K562 (cell line): ENCODE measurements at regions not wholly inside any gene's neighbourhood (a gene's known extent, or its start where the extent isn't known, plus 50 kb on each side); places are given as distances from the start of the nearest gene placed in this dataset.

ENCODE experiments used
- ATAC-seq: fragments of 200-7000 bp; cut with Tn5 transposase; 3 replicates; pipeline ENCODE4 v1.9.1; 2020; ENCODE audit warnings: moderate library complexity
- BruUV-seq: library from RNA; stranded (reverse); fragments of 400-500 nt; replicated peaks from 2 replicates; lab custom pipeline; 2021; lab: Mats Ljungman, UMichigan
- CTCF ChIA-PET: fragments of 300-600 bp; formaldehyde crosslinking; extraction: SDS; loops from one replicate; lab custom pipeline; 2021; ENCODE audit warnings: low intra/inter-chr PET ratio; lab: Yijun Ruan, JAX
- POLR2A ChIA-PET: fragments of 300-600, 350-650 bp; sonication (Branson Sonifier 250); formaldehyde crosslinking; extraction: SDS; loops from one replicate; lab custom pipeline; 2021; ENCODE audit warnings: antibody characterized with exemption, inconsistent platforms; lab: Yijun Ruan, JAX
- DNase-seq, 4 experiments: peaks; one replicate each; pipeline versions ENCODE4 v3.0.0 to v3.0.0-alpha.2; 2011 to 2018; ENCODE audit warnings: low spot score in 3 of 4, mixed read lengths in 3 of 4; ENCODE audit errors: extremely low read depth in 1 of 4
- FAIRE-seq: peaks from 2 replicates; lab custom pipeline; 2011; peaks lifted over from hg19 to GRCh38; lab: Jason Lieb, UNC
- H2AFZ ChIP-seq: 2 replicates; pipeline ENCODE4 v1.6.0; 2011; ENCODE audit warnings: low read depth, low read length, control low read depth, inconsistent platforms
- H3K27ac ChIP-seq: fragments of 200-600 bp; 3 replicates; pipeline ENCODE4 v1.8.0; 2011; ENCODE audit warnings: low read depth, mild to moderate bottlenecking, control low read depth, inconsistent platforms, low read length, moderate library complexity, mixed read lengths; ENCODE audit errors: extremely low read depth
- H3K27me3 ChIP-seq, 2 experiments: fragments of 300-600 bp in 1 of 2; 2 replicates in 1 of 2; 3 replicates in 1 of 2; pipeline versions ENCODE4 v1.6.0 to v1.8.0; 2011; ENCODE audit warnings: inconsistent platforms in 2 of 2, low read length in 2 of 2, mild to moderate bottlenecking in 1 of 2, mixed read lengths in 1 of 2, moderate library complexity in 1 of 2; ENCODE audit not compliant: control insufficient read depth in 2 of 2, insufficient read depth in 2 of 2
- H3K36me3 ChIP-seq: fragments of 300-600 bp; 3 replicates; pipeline ENCODE4 v1.8.0; 2011; ENCODE audit warnings: mild to moderate bottlenecking, low read length, inconsistent platforms; ENCODE audit not compliant: control insufficient read depth, insufficient read depth
- H3K4me1 ChIP-seq, 2 experiments: fragments of 200-600 bp in 1 of 2; replicated peaks in 1 of 2; 2 replicates in 1 of 2; 3 replicates in 1 of 2; pipeline versions ENCODE4 v1.5.1 to v1.8.0; 2011; ENCODE audit warnings: inconsistent platforms in 2 of 2, low read length in 2 of 2, mild to moderate bottlenecking in 1 of 2, mixed read lengths in 1 of 2, moderate library complexity in 1 of 2; ENCODE audit not compliant: control insufficient read depth in 2 of 2, insufficient read depth in 2 of 2
- H3K4me2 ChIP-seq: 2 replicates; pipeline ENCODE4 v1.6.1; 2011; ENCODE audit warnings: low read length, control low read depth, inconsistent platforms, mixed read lengths; ENCODE audit not compliant: insufficient read depth
- H3K4me3 ChIP-seq: fragments of 200-600 bp; sonication (generic), shearing (Covaris generic); 2 replicates; pipeline ENCODE4 v1.5.1; 2016; ENCODE audit warnings: control low read depth, inconsistent platforms
- H3K79me2 ChIP-seq: fragments of 200-600 bp; 3 replicates; pipeline ENCODE4 v1.8.0; 2011; ENCODE audit warnings: low read length, inconsistent platforms; ENCODE audit not compliant: control insufficient read depth, insufficient read depth
- H3K9ac ChIP-seq, 2 experiments: 2 replicates each; pipeline versions ENCODE4 v1.6.0 to v1.6.1; 2011; ENCODE audit warnings: low read depth in 2 of 2, low read length in 2 of 2, control low read depth in 1 of 2, inconsistent platforms in 1 of 2, mild to moderate bottlenecking in 1 of 2, mixed read lengths in 1 of 2; ENCODE audit not compliant: insufficient read depth in 1 of 2
- H3K9me1 ChIP-seq: one replicate; pipeline ENCODE4 v1.6.0; 2011; ENCODE audit warnings: inconsistent platforms, mild to moderate bottlenecking, low read length, moderate library complexity; ENCODE audit not compliant: control insufficient read depth, insufficient read depth
- H3K9me3 ChIP-seq: replicated peaks from 2 replicates; pipeline ENCODE4 v1.5.1; 2011; ENCODE audit warnings: low read depth, low read length, inconsistent platforms; ENCODE audit not compliant: control insufficient read depth, insufficient read depth
- H4K20me1 ChIP-seq: replicated peaks from 2 replicates; pipeline ENCODE4 v1.6.1; 2011; ENCODE audit warnings: low read length, inconsistent platforms, mixed read lengths; ENCODE audit not compliant: control insufficient read depth, insufficient read depth
- ARNT ChIP-seq, 2 experiments: fragments of 450-650 bp; IDR thresholded peaks; 2 replicates each; pipeline ENCODE4 v1.6.1; 2016; ENCODE audit warnings: mild to moderate bottlenecking in 1 of 2
- CBFA2T3 ChIP-seq: fragments of 450-650 bp; IDR thresholded peaks from 2 replicates; pipeline ENCODE4 v1.6.1; 2017
- NUFIP1 ChIP-seq: fragments of 450-650 bp; IDR thresholded peaks from 2 replicates; pipeline ENCODE4 v1.6.1; 2018; ENCODE audit not compliant: partially characterized antibody
- RCOR1 ChIP-seq, 2 experiments: IDR thresholded peaks; 2 replicates each; pipeline ENCODE4 v1.6.1; 2012; ENCODE audit warnings: low read depth in 2 of 2, low read length in 2 of 2, borderline replicate concordance in 1 of 2, improper control_type of control experiment in 1 of 2
- RUNX1 ChIP-seq: sonication (generic); IDR thresholded peaks from 2 replicates; pipeline ENCODE4 v1.6.1; 2016; ENCODE audit warnings: antibody characterized with exemption, low read depth
- SMAD4 ChIP-seq: fragments of 250-450 bp; sonication (Bioruptor Pico); conservative IDR thresholded peaks from 2 replicates; pipeline ENCODE4 v1.8.0; 2021; ENCODE audit warnings: inconsistent platforms, mild to moderate bottlenecking, moderate library complexity
- ZNF282 ChIP-seq: sonication (generic); formaldehyde crosslinking; IDR thresholded peaks from 2 replicates; pipeline ENCODE4 v1.8.1; 2023; ENCODE audit warnings: missing genetic modification reagents
- WGBS: fragments of 100-300 bp; shearing (Covaris generic); methylation state at CpG from one replicate; pipeline ENCODE4 v1.1.6; 2016; ENCODE audit warnings: low coverage, mixed read lengths; ENCODE audit not compliant: insufficient coverage; ENCODE audit errors: missing lambda C conversion rate; 5-methylcytosine and 5-hydroxymethylcytosine counted together
- in situ Hi-C: fragments of 300-500 bp; cut with MboI; formaldehyde crosslinking; loops from 4 replicates; pipeline ENCODE4 v1.15.0; 2018; ENCODE audit warnings: inconsistent platforms, mixed read lengths
- intact Hi-C: fragments of 100-400 bp; cut with micrococcal nuclease; formaldehyde crosslinking; loops from 2 replicates; pipeline ENCODE4 v1.14.2; 2022
- TF ChIP-seq, protein P1 (sequence below): fragments of 450-650 bp; IDR thresholded peaks from 2 replicates; pipeline ENCODE4 v1.6.1; 2018; ENCODE audit warnings: mild to moderate bottlenecking, low read depth; ENCODE audit not compliant: partially characterized antibody

DNA sequence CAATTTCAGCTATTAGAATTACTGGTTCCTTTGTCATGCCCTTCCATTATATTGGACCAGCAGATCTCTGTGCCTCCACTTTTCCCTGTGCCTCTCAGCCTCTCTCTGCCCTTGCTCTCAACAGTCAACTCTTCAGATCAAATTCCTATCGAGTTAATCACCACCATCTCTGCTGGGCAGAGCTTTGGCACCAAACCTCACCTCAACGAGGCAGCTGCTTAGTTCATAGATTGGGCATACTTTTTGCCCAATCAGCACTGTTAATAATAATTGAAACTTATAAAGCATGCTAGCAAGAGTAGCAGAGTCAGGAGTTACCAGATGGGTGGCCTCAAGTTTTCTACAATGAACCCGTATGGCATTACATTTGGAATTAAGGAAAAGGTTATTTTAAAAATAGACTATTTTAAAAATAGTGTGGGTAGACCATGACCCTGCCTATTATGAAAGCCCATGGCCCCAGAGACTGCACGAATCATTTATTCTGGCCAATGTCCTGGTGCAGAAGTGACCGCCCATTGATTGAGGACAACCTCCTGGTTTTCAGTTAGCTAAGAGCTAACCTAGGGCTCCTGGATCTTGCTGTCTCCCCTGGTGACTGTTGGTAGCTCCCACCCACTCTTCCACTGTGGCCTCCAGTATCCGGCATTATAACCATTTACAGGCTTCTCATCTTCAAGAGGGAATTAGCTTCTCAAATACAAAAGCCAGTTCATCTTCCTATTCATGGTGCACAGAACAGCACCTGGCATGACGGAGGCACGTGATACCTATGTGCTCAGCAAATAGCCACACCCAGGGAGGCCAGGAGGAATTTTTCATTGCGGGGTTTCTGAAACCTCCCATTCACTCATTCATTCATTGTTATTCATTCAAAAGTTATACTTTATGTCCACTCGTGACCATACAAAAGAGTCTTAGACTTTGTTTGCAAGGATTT lies 265.4 kb downstream of the INHBA start:
- H2AFZ ChIP-seq, result no peak overlapping the region
- ATAC-seq, result no peak
- H3K27me3 ChIP-seq, result no peaks in the 10 kb centered on the region
- under 1% methylated on average over 10 of the region's 10 CpGs for WGBS
- CTCF ChIA-PET, result no interaction called here
- no peaks in the 10 kb centered on the region for H3K4me1 ChIP-seq
- no TSS peak for BruUV-seq
- H3K9ac ChIP-seq, result no peak overlapping the region
- H3K27ac ChIP-seq, result no peak overlapping the region
- H4K20me1 ChIP-seq, result no peaks in the 10 kb centered on the region
- H3K9me1 ChIP-seq, result no peaks in the 10 kb centered on the region
- intact Hi-C loops (no loop called here), in situ Hi-C loops (no loop called here)
- POLR2A ChIA-PET, result no interaction called here
- H3K4me2 ChIP-seq, result no peak overlapping the region
- H3K36me3 ChIP-seq, result no peaks in the 10 kb centered on the region
- no peak for DNase-seq
- no peaks in the 10 kb centered on the region for H3K79me2 ChIP-seq
- no peaks in the 10 kb centered on the region for H3K9me3 ChIP-seq
- FAIRE-seq, result no peak
- no peak overlapping the region for H3K4me3 ChIP-seq
- TF ChIP-seq ZNF282 (CRISPR knock-in tag), result no peak
- no peak for TF ChIP-seq RUNX1
- no peak for TF ChIP-seq RCOR1 (IDR thresholded peaks at IDR 0.05; ENCODE audit: borderline replicate concordance in 1 of 2, low read depth in 2 of 2, low read length in 2 of 2)
- TF ChIP-seq, protein P1, sequence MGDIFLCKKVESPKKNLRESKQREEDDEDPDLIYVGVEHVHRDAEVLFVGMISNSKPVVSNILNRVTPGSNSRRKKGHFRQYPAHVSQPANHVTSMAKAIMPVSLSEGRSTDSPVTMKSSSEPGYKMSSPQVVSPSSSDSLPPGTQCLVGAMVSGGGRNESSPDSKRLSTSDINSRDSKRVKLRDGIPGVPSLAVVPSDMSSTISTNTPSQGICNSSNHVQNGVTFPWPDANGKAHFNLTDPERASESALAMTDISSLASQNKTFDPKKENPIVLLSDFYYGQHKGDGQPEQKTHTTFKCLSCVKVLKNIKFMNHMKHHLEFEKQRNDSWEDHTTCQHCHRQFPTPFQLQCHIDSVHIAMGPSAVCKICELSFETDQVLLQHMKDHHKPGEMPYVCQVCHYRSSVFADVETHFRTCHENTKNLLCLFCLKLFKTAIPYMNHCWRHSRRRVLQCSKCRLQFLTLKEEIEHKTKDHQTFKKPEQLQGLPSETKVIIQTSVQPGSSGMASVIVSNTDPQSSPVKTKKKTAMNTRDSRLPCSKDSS, result no peak
- TF ChIP-seq CBFA2T3, result no peak
- TF ChIP-seq ARNT (IDR thresholded peaks at IDR 0.05), result no peak
- no peak for TF ChIP-seq NUFIP1
- no peak for TF ChIP-seq SMAD4 (CRISPR knock-in tag)
